GM12878 (cell line): ENCODE measurements at regions not wholly inside any gene's neighbourhood (a gene's known extent, or its start where the extent isn't known, plus 50 kb on each side); places are given as distances from the start of the nearest gene placed in this dataset.
A peak's percentile ranks its signal among the peaks of the same experiment; 100 is the strongest.

ENCODE experiments used
- ATAC-seq: fragments of 200-7000 bp; cut with Tn5 transposase; 3 replicates; pipeline ENCODE4 v1.9.1; 2020; ENCODE audit warnings: mild to moderate bottlenecking, moderate library complexity
- BruUV-seq: library from RNA; stranded (reverse); fragments of 400-500 nt; replicated peaks from 2 replicates; lab custom pipeline; 2021; lab: Mats Ljungman, UMichigan
- CTCF ChIA-PET: fragments of 300-600 bp; sonication (Branson Sonifier 250); formaldehyde crosslinking; extraction: SDS; loops from one replicate; lab custom pipeline; 2021; ENCODE audit warnings: inconsistent platforms; lab: Yijun Ruan, JAX
- POLR2A ChIA-PET: fragments of 350-600 bp; formaldehyde crosslinking; extraction: SDS; loops from one replicate; lab custom pipeline; 2021; ENCODE audit warnings: inconsistent platforms; lab: Charles Lee
- RAD21 ChIA-PET: fragments of 300-600 bp; sonication (Branson Sonifier 250); formaldehyde crosslinking; loops from one replicate; lab custom pipeline; 2023; ENCODE audit warnings: antibody characterized with exemption; ENCODE audit not compliant: unreplicated experiment; lab: Charles Lee
- SMC1A ChIA-PET: fragments of 300-600 bp; sonication (Branson Sonifier 250); formaldehyde crosslinking; loops from one replicate; lab custom pipeline; 2023; ENCODE audit not compliant: unreplicated experiment, uncharacterized antibody; lab: Charles Lee
- DNase-seq: peaks from one replicate; pipeline ENCODE4 v3.0.0-alpha.2; 2011; ENCODE audit warnings: low read depth, low spot score
- FAIRE-seq: peaks from 3 replicates; lab custom pipeline; 2011; peaks lifted over from hg19 to GRCh38; lab: Jason Lieb, UNC
- H2AFZ ChIP-seq: 2 replicates; pipeline ENCODE4 v1.6.0; 2011; ENCODE audit warnings: low read depth, low read length, control low read depth; ENCODE audit not compliant: control insufficient read depth
- H3K27ac ChIP-seq: 2 replicates; pipeline ENCODE4 v1.5.1; 2011; ENCODE audit warnings: control low read depth; ENCODE audit not compliant: control insufficient read depth, insufficient read depth
- H3K27me3 ChIP-seq, 2 experiments: replicated peaks in 1 of 2; 2 replicates each; pipeline versions ENCODE4 v1.6.0 to v1.6.1; 2011; ENCODE audit warnings: low read length in 1 of 2; ENCODE audit not compliant: control insufficient read depth in 2 of 2, insufficient read depth in 2 of 2
- H3K36me3 ChIP-seq, 2 experiments: 2 replicates each; pipeline ENCODE4 v1.5.1; 2011; ENCODE audit warnings: low read length in 1 of 2; ENCODE audit not compliant: control insufficient read depth in 2 of 2, insufficient read depth in 2 of 2
- H3K4me1 ChIP-seq: 2 replicates; pipeline ENCODE4 v1.6.1; 2011; ENCODE audit warnings: mild to moderate bottlenecking, low read length, moderate library complexity, mixed read lengths; ENCODE audit not compliant: control insufficient read depth, insufficient read depth
- H3K4me2 ChIP-seq: 2 replicates; pipeline ENCODE4 v1.6.0; 2011; ENCODE audit warnings: control low read depth; ENCODE audit not compliant: control insufficient read depth, insufficient read depth
- H3K4me3 ChIP-seq: fragments of 200-600 bp; sonication (generic); 2 replicates; pipeline ENCODE4 v1.5.1; 2016
- H3K79me2 ChIP-seq: 2 replicates; pipeline ENCODE4 v1.6.0; 2011; ENCODE audit warnings: low read length; ENCODE audit not compliant: control insufficient read depth, insufficient read depth
- H3K9ac ChIP-seq: 2 replicates; pipeline ENCODE4 v1.8.0; 2011; ENCODE audit warnings: low read length, control low read depth, mixed read lengths; ENCODE audit not compliant: control insufficient read depth, insufficient read depth
- H3K9me3 ChIP-seq: replicated peaks from 3 replicates; pipeline ENCODE4 v1.5.1; 2011; ENCODE audit warnings: mild to moderate bottlenecking, low read length; ENCODE audit not compliant: control insufficient read depth, insufficient read depth
- H4K20me1 ChIP-seq: 2 replicates; pipeline ENCODE4 v1.6.0; 2011; ENCODE audit not compliant: control insufficient read depth, insufficient read depth
- NFIC ChIP-seq: IDR thresholded peaks from 2 replicates; pipeline ENCODE4 v1.6.1; 2012; ENCODE audit warnings: low read depth, mild to moderate bottlenecking, inconsistent platforms, low read length, moderate library complexity
- NFXL1 ChIP-seq: fragments of 450-650 bp; IDR thresholded peaks from 2 replicates; pipeline ENCODE4 v1.6.1; 2017; ENCODE audit warnings: antibody characterized with exemption, mild to moderate bottlenecking, borderline replicate concordance
- RUNX3 ChIP-seq: IDR thresholded peaks from 2 replicates; pipeline ENCODE4 v1.6.1; 2012; ENCODE audit warnings: low read length, inconsistent platforms
- STAT1 ChIP-seq: fragments of 450-650 bp; conservative IDR thresholded peaks from 2 replicates; pipeline ENCODE4 v1.6.1; 2014; ENCODE audit warnings: antibody characterized with exemption, mild to moderate bottlenecking
- TCF7 ChIP-seq: IDR thresholded peaks from 2 replicates; pipeline ENCODE4 v1.6.1; 2014; ENCODE audit warnings: antibody characterized with exemption, borderline replicate concordance
- WGBS: methylation state at CpG from one replicate; pipeline ENCODE4 v1.1.6; 2016; ENCODE audit warnings: low lambda C conversion rate; ENCODE audit not compliant: insufficient replicate concordance, insufficient coverage; ENCODE audit errors: missing lambda C conversion rate; 5-methylcytosine and 5-hydroxymethylcytosine counted together
- in situ Hi-C: fragments of 300-500 bp; cut with MboI; formaldehyde crosslinking; loops from 9 replicates; pipeline ENCODE4 v1.14.3; 2018; ENCODE audit warnings: mixed read lengths
- intact Hi-C: fragments of 100-400 bp; cut with micrococcal nuclease; formaldehyde crosslinking; loops from one replicate; pipeline ENCODE4 v1.14.2; 2022; ENCODE audit not compliant: unreplicated experiment
- TF ChIP-seq, protein P1 (sequence below): fragments of 450-650 bp; formaldehyde crosslinking; IDR thresholded peaks from 2 replicates; pipeline ENCODE4 v1.4.0; 2020; ENCODE audit warnings: mild to moderate bottlenecking, moderate library complexity
- TF ChIP-seq, protein P2 (sequence below): IDR thresholded peaks from 2 replicates; pipeline ENCODE4 v1.6.1; 2012; ENCODE audit warnings: low read depth, low read length, improper control_type of control experiment

DNA sequence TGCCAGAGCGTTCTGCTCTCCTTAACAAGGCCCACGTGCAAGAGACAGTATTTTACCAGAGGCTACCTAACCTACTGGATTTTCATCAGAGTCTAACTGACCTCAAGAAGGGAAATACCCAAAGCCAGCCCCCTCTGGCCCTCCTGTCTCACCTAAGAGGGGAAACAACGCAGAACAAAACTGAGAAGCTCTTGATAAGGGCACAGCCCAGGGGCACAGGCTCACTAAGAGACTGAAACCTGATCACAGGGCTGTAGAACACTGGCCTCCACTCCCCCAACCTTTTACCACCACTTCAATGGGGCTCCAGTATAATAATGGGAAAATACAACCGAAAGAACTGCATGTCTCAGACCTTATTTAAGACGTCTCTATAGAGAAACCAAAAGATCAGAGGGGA lies 449.5 kb upstream of the CAMK1G start:
- intact Hi-C loops: no loop called here
- no TSS peak for BruUV-seq

More for the DNA sequence above, 449.5 kb upstream of the CAMK1G start:
- Histone ChIP-seq H3K4me2 (peak overlapping the region; percentile 7; the same call in 1 of the 2 replicates), H2AFZ (no peak overlapping the region), H3K79me2 (no peaks in the 10 kb centered on the region), H3K4me3 (no peak overlapping the region), H3K27ac (no peak overlapping the region), H3K4me1 (peaks cover 12% of the 10 kb centered on the region; the same call in 1 of the 2 replicates), H3K36me3 (no peaks in the 10 kb centered on the region), H3K27me3 (no peaks in the 10 kb centered on the region), H4K20me1 (no peaks in the 10 kb centered on the region), H3K9me3 (no peaks in the 10 kb centered on the region; the same call in 2 of the 3 replicates), H3K9ac (no peak overlapping the region)
- ATAC-seq (peak; percentile 76), FAIRE-seq (peak; percentile 84), DNase-seq (peak; percentile 25)
- ChIA-PET SMC1A (no interaction called here), CTCF (no interaction called here), POLR2A (no interaction called here), RAD21 (no interaction called here)
- TF ChIP-seq, protein P1, sequence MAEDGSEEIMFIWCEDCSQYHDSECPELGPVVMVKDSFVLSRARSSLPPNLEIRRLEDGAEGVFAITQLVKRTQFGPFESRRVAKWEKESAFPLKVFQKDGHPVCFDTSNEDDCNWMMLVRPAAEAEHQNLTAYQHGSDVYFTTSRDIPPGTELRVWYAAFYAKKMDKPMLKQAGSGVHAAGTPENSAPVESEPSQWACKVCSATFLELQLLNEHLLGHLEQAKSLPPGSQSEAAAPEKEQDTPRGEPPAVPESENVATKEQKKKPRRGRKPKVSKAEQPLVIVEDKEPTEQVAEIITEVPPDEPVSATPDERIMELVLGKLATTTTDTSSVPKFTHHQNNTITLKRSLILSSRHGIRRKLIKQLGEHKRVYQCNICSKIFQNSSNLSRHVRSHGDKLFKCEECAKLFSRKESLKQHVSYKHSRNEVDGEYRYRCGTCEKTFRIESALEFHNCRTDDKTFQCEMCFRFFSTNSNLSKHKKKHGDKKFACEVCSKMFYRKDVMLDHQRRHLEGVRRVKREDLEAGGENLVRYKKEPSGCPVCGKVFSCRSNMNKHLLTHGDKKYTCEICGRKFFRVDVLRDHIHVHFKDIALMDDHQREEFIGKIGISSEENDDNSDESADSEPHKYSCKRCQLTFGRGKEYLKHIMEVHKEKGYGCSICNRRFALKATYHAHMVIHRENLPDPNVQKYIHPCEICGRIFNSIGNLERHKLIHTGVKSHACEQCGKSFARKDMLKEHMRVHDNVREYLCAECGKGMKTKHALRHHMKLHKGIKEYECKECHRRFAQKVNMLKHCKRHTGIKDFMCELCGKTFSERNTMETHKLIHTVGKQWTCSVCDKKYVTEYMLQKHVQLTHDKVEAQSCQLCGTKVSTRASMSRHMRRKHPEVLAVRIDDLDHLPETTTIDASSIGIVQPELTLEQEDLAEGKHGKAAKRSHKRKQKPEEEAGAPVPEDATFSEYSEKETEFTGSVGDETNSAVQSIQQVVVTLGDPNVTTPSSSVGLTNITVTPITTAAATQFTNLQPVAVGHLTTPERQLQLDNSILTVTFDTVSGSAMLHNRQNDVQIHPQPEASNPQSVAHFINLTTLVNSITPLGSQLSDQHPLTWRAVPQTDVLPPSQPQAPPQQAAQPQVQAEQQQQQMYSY (CRISPR knock-in tag): no peak
- TF ChIP-seq TCF7: no peak
- TF ChIP-seq RUNX3: 0 out of 2 replicates have a peak, but pooled peaks have one; percentile 38
- TF ChIP-seq NFXL1: no peak
- peak; percentile 27; the same call in 1 of the 2 replicates for TF ChIP-seq NFIC
- no peak for TF ChIP-seq STAT1
- TF ChIP-seq, protein P2, sequence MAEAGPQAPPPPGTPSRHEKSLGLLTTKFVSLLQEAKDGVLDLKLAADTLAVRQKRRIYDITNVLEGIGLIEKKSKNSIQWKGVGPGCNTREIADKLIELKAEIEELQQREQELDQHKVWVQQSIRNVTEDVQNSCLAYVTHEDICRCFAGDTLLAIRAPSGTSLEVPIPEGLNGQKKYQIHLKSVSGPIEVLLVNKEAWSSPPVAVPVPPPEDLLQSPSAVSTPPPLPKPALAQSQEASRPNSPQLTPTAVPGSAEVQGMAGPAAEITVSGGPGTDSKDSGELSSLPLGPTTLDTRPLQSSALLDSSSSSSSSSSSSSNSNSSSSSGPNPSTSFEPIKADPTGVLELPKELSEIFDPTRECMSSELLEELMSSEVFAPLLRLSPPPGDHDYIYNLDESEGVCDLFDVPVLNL: no peak
- in situ Hi-C loops: no loop called here
- WGBS: 20% methylated on average over 5 of the region's 5 CpGs
